ENCODE measurements at regions not wholly inside any gene's neighbourhood (a gene's known extent, or its start where the extent isn't known, plus 50 kb on each side); places are given as distances from the start of the nearest gene placed in this dataset.

- TF ChIP-seq CTCF (IDR thresholded peaks at IDR 0.05; ENCODE audit: insufficient read depth, low read depth, low read length) = no peak
- no peak for TF ChIP-seq EZH2 (IDR thresholded peaks at IDR 0.05; ENCODE audit: insufficient read depth, low read length)
Observed at GRCh38 chr20:60990643-60991042, 261.4 kb upstream of the CDH4 start.

Measured in astrocyte (in vitro differentiated cells and primary cell).